Tibial artery (tissue), 4 donors: ENCODE measurements at regions not wholly inside any gene's neighbourhood (a gene's known extent, or its start where the extent isn't known, plus 50 kb on each side); places are given as distances from the start of the nearest gene placed in this dataset.
"Not testable (repeated sequence)": the region's sequence is repeated elsewhere in the genome, so short reads cannot be mapped to it uniquely, and the experiment has no call there.

ENCODE experiments used
- DNase-seq, 2 donors: peaks; one replicate each; pipeline ENCODE4 v3.0.0-alpha.2; 2019
- H3K27ac ChIP-seq, 2 donors: fragments of 200-600 bp; sonication (generic) in 1 of 2; 1 replicate in 1 of 2; 2 replicates in 1 of 2; pipeline ENCODE4 v1.5.1; 2018 to 2019; ENCODE audit warnings: mild to moderate bottlenecking in 1 of 2
- H3K27me3 ChIP-seq, 2 donors: fragments of 200-600 bp; sonication (generic) in 1 of 2; one replicate each; pipeline versions ENCODE4 v1.5.1 to v1.6.0; 2016 to 2019
- H3K36me3 ChIP-seq, 3 donors: fragments of 200-600 bp; sonication (generic) in 2 of 3; one replicate each; pipeline ENCODE4 v1.5.1; 2016 to 2019; ENCODE audit warnings: mild to moderate bottlenecking in 2 of 3
- H3K4me1 ChIP-seq, 4 donors: fragments of 200-600 bp; sonication (generic) in 2 of 4; 1 replicate in 3 of 4; 2 replicates in 1 of 4; pipeline ENCODE4 v1.5.1; 2016 to 2019
- H3K4me3 ChIP-seq, 2 donors: fragments of 200-600 bp; sonication (generic) in 1 of 2; 1 replicate in 1 of 2; 2 replicates in 1 of 2; pipeline ENCODE4 v1.5.1; 2018 to 2019; ENCODE audit warnings: mild to moderate bottlenecking in 2 of 2
- H3K9me3 ChIP-seq, 3 donors: fragments of 200-600 bp; sonication (generic) in 1 of 3; one replicate each; pipeline ENCODE4 v1.5.1; 2016 to 2019
- intact Hi-C: fragments of 100-400 bp; cut with DNase I; formaldehyde crosslinking; loops from one replicate; pipeline ENCODE4 v1.15.0; 2023; ENCODE audit warnings: low total_unique reads
- TF ChIP-seq, protein P1 (sequence below), 2 experiments: fragments of 200-600 bp in 1 of 2; fragments of 450-650 bp in 1 of 2; IDR thresholded peaks; one replicate each; pipeline ENCODE4 v1.5.1; 2017 to 2019; ENCODE audit warnings: antibody characterized with exemption in 2 of 2, mild to moderate bottlenecking in 1 of 2, moderate library complexity in 1 of 2

DNA sequence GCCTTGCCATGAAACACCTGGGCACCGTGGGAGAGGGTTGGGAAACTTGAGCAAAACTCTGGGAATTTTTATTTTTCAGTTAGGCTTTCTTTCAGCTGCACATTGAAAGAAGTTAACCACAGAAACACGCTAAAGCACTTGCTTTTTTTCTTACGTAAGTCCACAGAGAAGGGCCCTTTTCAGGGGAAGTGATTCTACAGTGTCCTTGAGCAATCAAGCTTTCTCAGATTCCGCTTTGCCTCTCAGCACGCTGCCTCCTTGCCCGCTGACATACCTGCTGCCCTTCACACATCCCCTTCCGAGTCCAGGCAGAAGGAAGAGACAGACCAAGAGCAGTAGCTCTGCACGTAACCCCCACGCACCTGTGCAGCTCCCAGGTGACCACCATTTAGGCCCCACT lies 135.5 kb upstream of the MYT1L start:
- Histone ChIP-seq H3K9me3 (no peaks in the 10 kb centered on the region), H3K27ac (no peak overlapping the region), H3K36me3 (no peaks in the 10 kb centered on the region), H3K4me3 (no peak overlapping the region), H3K27me3 (no peaks in the 10 kb centered on the region), H3K4me1 (no peaks in the 10 kb centered on the region)
- no peak for DNase-seq
- intact Hi-C loops: no loop called here
- TF ChIP-seq, protein P1, sequence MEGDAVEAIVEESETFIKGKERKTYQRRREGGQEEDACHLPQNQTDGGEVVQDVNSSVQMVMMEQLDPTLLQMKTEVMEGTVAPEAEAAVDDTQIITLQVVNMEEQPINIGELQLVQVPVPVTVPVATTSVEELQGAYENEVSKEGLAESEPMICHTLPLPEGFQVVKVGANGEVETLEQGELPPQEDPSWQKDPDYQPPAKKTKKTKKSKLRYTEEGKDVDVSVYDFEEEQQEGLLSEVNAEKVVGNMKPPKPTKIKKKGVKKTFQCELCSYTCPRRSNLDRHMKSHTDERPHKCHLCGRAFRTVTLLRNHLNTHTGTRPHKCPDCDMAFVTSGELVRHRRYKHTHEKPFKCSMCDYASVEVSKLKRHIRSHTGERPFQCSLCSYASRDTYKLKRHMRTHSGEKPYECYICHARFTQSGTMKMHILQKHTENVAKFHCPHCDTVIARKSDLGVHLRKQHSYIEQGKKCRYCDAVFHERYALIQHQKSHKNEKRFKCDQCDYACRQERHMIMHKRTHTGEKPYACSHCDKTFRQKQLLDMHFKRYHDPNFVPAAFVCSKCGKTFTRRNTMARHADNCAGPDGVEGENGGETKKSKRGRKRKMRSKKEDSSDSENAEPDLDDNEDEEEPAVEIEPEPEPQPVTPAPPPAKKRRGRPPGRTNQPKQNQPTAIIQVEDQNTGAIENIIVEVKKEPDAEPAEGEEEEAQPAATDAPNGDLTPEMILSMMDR (IDR thresholded peaks at IDR 0.05): no peak

- Histone ChIP-seq H3K27ac (no peak overlapping the region), H3K4me1 (no peaks in the 10 kb centered on the region), H3K27me3 (no peaks in the 10 kb centered on the region), H3K36me3 (no peaks in the 10 kb centered on the region), H3K4me3 (no peak overlapping the region), H3K9me3 (no peaks in the 10 kb centered on the region)
- intact Hi-C loops: no loop called here
- TF ChIP-seq, protein P1 (IDR thresholded peaks at IDR 0.05): no peak
- no peak for DNase-seq
Observed at GRCh38 chr2:2464643-2465042, 133.6 kb upstream of the MYT1L start.

GRCh38 chr2:2464094-2464493 lies 133.0 kb upstream of the MYT1L start:
- Histone ChIP-seq H3K27me3 (no peaks in the 10 kb centered on the region), H3K4me1 (no peaks in the 10 kb centered on the region), H3K36me3 (no peaks in the 10 kb centered on the region), H3K27ac (no peak overlapping the region), H3K9me3 (no peaks in the 10 kb centered on the region), H3K4me3 (no peak overlapping the region)
- intact Hi-C loops: no loop called here
- TF ChIP-seq, protein P1 (IDR thresholded peaks at IDR 0.05): no peak
- no peak for DNase-seq

DNA sequence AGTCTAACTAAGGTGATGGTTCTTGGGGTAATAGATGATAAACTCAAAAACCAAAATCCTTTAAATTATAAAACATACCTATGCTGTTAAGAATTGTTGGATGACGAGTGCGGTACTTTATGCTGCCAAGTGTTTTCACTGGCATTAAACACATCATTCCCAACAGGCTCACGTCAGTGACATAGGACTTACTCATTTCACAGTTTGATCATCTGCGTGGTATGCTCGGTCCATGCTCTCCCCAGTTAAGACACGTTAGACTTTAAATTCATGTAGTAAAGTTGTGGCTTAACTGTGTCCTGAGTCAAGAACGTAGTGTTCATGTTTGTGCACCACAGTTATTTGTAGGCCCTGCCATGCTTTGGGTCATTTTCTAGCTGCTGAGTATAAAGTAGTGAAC lies 125.6 kb upstream of the MYT1L start:
- H3K9me3 ChIP-seq: no peaks in the 10 kb centered on the region
- H3K27ac ChIP-seq: no peak overlapping the region
- H3K36me3 ChIP-seq: no peaks in the 10 kb centered on the region
- TF ChIP-seq, protein P1 (IDR thresholded peaks at IDR 0.05): no peak
- no peaks in the 10 kb centered on the region for H3K4me1 ChIP-seq
- no peaks in the 10 kb centered on the region for H3K27me3 ChIP-seq
- intact Hi-C loops: no loop called here
- no peak for DNase-seq
- H3K4me3 ChIP-seq: no peak overlapping the region

- Histone ChIP-seq H3K36me3 (no peaks in the 10 kb centered on the region), H3K4me1 (no peaks in the 10 kb centered on the region), H3K27ac (no peak overlapping the region), H3K27me3 (no peaks in the 10 kb centered on the region), H3K4me3 (no peak overlapping the region), H3K9me3 (no peaks in the 10 kb centered on the region)
- DNase-seq: no peak
- TF ChIP-seq, protein P1 (IDR thresholded peaks at IDR 0.05): no peak
- intact Hi-C loops: no loop called here
Observed at GRCh38 chr2:2455151-2455550, 124.1 kb upstream of the MYT1L start.

DNA sequence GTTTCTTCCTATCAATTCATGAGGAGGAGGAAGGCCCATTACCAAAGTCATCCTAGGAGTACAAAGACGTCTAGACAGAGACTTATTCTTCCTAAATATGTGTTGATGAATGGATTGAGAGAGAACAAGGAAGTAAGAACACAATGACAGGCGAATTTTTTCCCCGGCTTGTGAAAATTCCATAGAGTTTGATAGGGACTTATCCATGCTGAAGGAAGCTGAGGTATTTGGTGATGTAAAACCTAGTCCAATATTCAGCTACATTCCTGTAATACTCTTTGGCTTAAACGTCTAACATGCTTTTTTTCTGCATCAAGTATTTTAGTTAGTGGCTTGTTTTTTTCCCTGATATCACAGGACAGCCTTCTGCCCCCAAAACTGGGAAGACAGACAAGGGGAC lies 121.9 kb upstream of the MYT1L start:
- Histone ChIP-seq H3K36me3 (no peaks in the 10 kb centered on the region), H3K4me1 (no peaks in the 10 kb centered on the region), H3K4me3 (no peak overlapping the region), H3K9me3 (no peaks in the 10 kb centered on the region), H3K27me3 (no peaks in the 10 kb centered on the region), H3K27ac (no peak overlapping the region)
- TF ChIP-seq, protein P1 (IDR thresholded peaks at IDR 0.05): no peak
- DNase-seq: no peak
- intact Hi-C loops: no loop called here

DNA sequence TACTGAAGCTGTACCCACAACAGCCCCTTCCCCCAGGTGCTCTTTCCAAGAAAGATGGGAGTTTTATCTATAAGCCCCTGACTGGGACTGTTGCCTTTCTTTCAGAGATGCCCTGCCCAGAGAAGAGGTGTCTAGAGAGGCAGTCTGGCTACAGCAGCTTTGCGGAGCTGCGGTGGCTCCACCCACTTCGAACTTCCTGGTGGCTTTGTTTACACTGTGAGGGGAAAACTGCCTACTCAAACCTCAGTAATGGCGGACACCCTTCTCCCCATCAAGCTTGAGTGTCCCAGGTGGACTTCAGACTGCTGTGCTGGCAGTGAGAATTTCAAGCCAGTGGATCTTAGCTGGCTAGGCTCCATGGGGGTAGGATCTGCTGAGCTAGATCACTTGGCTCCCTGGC lies 120.2 kb upstream of the MYT1L start:
- H3K9me3 ChIP-seq, H3K36me3 ChIP-seq, H3K27ac ChIP-seq, H3K4me1 ChIP-seq, H3K4me3 ChIP-seq, intact Hi-C loops, DNase-seq, H3K27me3 ChIP-seq: not testable (repeated sequence)
